Stimulated activated CD8-positive, alpha-beta memory T cell treated with anti-CD3 and anti-CD28 coated beads, Interleukin-4, amount 100 ng/mL, for 24 hours (primary cell): ENCODE measurements at regions not wholly inside any gene's neighbourhood (a gene's known extent, or its start where the extent isn't known, plus 50 kb on each side); places are given as distances from the start of the nearest gene placed in this dataset.

ENCODE experiments used
- DNase-seq: peaks from one replicate; pipeline ENCODE4 v3.0.0-alpha.2; 2020; ENCODE audit warnings: low read depth

- no peak for DNase-seq
Observed at GRCh38 chr2:220855296-220855695, 716.8 kb downstream of the EPHA4 start.

- DNase-seq = no peak
Observed at GRCh38 chr2:220856486-220856885, 715.6 kb downstream of the EPHA4 start.

DNA sequence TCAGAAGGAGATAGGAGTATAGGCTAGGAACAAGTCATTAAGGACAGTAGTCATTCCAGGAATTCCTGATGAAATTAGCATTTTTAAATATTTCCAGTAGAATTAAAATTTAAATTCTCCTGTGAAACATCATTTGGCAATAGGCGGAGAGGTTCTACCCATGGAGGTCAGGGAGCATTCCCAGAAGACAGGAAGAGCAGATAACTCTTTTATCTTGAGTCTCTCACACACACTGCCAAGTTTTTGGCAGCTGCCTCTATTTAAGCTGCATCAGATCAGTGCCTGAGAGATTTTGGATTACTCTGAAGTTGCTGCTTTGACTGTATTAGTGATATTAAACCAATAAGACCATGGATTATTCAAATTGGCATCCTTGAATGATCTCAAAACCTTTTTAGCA is 714.7 kb downstream of the EPHA4 start:
- DNase-seq = no peak

- DNase-seq = no peak
Observed at GRCh38 chr2:220858101-220858500, 714.0 kb downstream of the EPHA4 start.

DNA sequence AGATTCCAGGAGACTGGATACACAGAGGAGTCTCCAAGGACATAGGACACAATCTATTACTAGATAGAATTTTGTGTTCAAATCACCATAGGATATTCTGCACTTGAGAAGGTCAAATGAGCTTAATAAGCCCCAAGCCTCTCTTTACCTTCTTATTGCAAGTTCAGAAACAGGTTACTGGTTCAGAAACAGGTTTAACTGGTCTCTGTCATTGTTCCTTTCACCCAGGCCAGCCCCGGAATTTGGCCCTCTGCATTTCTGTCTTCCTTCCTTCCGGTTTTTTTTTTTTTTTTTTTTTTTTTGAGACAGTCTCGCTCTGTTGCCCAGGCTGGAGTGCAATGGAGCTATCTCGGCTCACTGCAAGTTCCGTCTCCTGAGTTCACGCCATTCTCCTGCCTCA is 700.2 kb downstream of the EPHA4 start:
- DNase-seq = no peak

DNA sequence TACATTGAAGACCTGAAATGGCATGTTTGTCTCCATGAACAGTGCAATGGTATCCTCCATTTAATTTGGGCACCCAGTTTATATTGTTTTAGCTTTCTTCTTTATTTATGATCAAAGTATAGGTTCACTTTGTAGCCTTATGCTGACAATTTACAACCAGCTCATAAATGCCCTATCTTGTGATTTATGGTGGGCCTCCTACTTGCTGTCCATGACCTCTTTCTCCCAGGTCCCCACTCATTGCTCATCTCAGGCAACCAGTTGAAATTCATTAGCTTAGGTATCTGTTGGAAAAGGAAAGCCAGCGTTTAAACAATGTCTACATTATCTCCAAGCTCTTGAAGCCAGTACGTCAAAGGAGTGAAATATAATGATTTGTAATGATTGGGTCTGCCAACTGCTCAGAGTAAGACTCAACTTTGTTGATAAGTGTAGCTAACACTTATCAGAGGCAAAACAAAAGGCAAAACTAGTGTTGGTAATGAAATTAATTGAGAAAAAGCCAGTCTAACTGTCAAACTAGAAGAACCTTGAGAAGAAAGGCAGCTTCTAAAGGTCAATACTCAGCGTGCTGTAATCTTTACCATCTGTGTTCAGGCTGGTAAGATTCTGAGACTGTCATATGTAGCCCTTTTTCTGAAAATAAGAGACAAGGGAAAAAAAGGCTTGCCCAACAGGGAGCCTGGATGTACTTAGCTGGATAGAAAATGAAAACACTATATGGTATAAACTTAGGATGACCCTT is 695.9 kb downstream of the EPHA4 start:
- no peak for DNase-seq

DNA sequence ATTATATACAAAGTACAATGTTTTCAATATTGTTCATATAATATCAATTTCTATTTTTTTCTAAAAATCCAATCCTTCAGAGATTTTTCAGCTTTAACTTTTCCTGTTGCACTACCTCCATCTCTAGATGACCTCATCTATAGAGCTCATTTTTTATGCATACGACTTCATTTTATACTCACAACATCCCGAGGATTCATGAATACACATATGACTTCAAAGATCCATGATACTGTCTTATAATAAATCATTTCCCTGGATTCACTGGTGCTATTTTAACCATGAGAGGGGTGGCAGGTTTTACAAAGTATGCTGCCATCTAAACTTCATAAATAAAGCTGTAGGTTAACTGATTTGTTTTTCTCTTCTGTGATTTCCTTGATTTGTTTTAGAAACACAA is 694.6 kb downstream of the EPHA4 start:
- DNase-seq = no peak

DNA sequence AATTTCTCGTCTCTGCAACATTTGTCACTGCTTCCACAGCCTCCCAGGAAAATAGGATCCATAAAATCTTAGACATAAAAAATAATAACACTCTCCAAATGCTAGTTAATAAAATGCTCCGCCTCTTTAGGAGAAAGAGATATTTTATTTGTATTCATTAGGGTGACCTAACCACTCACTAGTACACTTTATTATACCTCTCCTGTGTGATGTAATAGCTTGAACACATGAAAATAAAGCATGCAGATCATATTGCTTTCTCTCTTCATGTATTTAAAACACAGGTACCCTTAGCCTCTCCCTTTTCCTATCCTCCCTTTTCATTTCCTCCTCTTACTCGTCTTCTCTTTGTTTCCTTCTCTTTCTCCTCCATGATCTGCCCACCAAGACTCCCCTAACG is 694.2 kb downstream of the EPHA4 start:
- DNase-seq = no peak

GRCh38 chr2:220880623-220881596 is 691.2 kb downstream of the EPHA4 start:
- no peak for DNase-seq

DNA sequence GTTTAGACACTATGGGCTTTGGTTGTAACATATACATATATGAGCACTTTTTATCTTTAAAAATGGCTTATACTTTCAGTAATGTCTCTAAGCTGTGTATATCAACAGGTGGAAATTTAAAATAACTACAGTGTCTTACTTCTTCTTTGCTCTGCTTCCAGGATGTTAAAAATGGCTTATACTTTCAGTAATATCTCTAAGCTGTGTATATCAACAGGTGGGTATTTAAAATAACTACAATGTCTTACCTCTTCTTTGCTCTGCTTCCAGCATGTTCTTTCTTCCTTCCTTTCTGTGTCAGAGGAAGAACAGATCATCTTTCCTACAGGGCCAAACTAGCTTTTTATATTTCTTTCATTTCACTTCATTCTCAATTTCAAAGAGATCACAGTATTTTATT is 689.6 kb downstream of the EPHA4 start:
- DNase-seq = no peak

GRCh38 chr2:220885593-220885992 is 686.5 kb downstream of the EPHA4 start:
- no peak for DNase-seq

DNA sequence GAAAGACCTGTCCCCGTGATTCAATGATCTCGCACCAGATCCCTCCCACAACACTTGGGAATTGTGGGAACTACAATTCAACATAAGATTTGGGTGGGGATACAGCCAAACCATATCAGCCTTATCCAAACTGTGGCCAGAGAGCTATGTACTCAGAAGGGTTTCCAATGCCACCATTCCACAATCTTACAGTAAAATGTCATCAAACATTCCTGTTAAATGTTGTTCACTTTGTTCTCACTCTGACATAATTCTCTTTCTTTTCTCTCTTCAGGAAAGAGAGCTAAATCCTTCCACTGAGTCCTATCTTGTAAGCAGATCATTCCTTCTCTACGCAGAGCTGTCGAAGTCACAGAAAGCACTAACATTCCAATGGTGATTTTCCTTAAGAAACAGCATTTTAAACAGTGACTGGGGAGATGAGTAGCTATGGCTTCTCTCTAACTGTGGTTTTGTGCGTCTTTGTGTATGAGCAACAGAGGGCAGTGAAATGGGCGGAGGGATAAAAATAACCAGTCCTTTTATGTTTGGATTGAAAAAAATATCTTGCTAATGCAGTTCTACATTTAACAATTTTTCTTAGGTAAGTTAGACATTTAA is 684.7 kb downstream of the EPHA4 start:
- DNase-seq = no peak

DNA sequence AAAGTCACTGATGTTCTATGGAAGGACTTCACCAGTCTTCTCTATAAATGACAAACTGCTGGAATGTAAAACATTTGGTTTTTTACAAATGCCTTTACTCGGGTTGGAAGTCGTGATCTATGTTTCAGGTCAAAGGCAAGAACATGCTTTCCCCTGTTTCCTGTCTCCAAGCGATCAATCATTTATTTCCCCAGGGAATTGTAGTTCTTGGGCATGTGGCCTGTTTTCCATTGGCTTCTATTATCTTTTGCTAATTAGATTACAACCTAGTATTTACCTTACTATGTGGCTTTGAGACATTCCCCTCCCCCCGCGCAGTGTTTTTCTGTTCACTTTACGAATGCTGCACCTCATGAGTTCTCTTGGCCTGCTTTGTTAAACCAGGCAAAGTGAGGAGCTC is 684.2 kb downstream of the EPHA4 start:
- DNase-seq = no peak

DNA sequence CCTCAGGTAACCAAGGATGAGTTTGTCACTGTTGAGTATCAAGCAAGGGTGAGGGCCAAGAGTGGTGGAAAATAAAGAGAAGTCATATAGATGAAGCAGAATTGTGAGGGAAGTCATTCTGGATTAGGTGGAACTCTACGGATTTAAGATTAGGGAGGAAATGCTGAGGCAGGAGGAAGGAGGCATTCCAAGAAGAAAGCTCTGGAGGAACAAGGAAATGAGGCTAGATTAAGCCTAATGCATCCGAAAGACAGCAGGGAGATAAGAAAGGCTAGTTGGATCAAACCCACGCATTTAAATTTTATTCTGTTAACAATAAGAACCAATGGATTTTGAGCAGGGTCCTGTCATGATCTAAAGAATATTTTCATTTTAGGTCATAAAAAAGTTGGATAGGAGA is 681.2 kb downstream of the EPHA4 start:
- DNase-seq = no peak

DNA sequence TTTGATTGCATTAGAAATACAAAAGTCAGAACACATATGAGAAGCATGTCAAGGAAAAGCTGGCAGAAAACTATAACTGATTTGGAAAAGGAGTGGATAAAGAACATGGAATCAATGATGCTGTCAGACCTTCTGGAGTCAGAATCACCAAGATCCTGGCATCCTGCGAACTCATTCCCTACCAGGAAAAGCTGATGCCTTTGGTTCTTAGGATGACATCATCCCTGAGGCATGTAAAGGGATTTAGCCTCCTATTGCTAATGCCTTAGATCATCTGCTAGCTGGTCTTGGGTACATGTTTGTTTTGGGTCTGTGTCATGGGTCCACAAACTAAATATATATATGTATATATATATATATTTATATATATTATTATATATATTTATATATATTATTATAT is 680.7 kb downstream of the EPHA4 start:
- no peak for DNase-seq

DNA sequence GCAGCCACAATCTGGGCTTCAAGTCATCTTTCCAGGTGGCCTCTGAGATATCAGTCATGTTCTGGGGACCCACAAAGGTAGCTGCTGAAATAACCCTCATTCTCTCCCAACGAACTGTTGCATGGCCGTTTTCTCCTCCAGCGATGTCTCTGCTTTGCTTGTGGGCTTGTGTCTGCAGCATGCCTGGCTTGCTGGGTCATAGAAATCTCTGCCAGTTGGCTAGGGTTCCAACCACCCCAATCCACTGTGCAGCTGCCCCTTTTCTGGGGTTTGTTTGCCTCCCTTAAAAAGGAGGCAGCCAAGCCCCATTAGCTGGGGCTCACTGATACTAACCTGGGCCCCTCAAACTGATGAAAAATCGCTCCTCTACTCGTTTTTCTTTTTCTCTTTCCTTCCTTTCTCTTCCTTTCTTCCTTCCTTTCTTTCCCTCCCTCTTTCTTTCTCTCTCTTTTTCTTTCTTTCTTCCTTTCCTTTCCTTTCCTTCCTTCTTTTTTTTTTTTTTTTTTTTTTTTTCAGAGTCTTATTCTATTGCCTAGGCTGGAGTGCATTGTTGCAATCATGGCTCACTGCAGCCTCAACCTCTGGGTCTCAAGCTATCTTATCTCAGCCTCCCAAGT is 680.0 kb downstream of the EPHA4 start:
- DNase-seq = no peak

- no peak for DNase-seq
Observed at GRCh38 chr2:220893411-220893810, 678.7 kb downstream of the EPHA4 start.

DNA sequence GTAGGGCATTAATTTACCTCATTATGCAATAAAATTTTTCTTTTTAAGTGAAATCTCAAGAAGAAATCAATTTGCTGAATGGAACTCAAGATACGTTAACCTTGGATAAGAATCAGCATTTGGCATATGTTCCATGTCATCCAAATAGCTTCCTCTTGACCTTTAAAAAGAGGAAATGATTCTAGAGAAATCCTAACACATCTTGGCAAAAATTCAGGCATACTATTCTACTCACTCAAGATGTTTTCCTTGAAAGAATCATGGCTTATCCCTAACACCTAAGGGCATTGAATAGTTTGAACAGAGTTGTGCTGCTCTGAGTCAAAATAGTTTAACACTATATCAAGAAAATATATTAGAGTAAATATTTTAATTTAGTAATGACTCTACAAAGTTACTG is 678.0 kb downstream of the EPHA4 start:
- no peak for DNase-seq

GRCh38 chr2:220899492-220899891 is 672.6 kb downstream of the EPHA4 start:
- no peak for DNase-seq

DNA sequence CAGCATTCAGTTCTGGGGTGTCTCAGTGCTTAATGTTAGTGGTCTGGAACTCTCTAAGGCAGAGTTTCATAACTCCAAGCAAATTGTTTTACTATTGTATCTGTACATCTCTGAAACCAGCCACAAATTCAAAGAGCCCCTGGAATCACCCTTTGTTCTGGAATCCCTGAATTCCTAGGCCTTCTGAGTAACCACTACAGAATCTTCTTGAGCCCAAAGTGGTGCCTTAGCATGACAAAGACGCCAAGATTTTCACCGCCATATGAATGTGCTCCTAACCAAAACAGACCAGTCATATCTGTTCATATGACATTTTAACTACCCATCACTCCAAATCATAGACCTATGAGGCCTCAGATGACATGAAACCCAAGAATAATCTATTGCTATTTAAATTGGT is 668.1 kb downstream of the EPHA4 start:
- no peak for DNase-seq

GRCh38 chr2:220913384-220913783 is 658.7 kb downstream of the EPHA4 start:
- no peak for DNase-seq

DNA sequence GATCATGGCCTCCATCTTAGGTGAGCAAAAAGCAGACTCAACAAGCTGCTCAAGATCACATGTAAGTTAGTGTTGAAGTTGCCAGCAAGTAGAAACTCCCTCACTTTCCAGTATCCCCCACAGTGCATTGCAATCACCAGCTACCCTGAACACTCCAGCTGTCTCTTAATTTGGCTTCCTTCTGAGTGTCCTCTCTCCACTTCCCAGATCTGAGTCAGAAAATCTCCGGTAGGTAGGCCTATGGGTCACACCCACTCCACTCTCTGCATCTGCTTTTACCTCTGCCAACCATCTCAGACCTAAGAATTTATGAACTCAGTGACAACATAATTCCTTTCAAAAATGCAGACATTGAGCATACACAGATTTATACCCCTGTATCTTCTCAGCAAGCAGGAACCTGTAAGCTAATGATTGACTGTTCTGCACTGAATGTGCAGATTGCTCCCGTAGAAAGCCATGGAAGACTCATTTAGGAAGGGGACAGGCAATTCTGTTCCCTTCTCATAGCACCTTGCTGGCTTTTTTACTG is 656.9 kb downstream of the EPHA4 start:
- no peak for DNase-seq
